ENCODE measurements at regions not wholly inside any gene's neighbourhood (a gene's known extent, or its start where the extent isn't known, plus 50 kb on each side); places are given as distances from the start of the nearest gene placed in this dataset.

DNA sequence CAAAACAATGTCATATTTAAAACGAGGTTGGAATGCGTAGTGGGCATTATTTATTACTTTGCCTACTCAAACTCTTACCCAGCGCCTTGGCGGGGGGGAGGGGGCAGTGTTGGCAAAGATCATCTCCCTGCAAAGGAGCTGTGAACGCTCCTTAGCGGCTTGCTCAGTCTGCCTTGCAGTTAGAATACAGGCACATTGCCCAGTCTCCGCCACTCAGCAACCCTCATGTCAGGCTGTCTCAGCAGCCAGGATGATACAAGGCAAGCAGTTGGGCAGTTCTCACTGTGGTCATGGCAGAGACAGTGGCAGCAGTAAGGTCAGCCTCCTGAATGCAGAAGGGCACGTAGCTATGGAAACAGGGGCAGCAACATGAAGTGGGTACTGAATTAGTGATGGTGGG lies 170.4 kb upstream of the KCNK2 start:
- Histone ChIP-seq H3K4me3 (no peak overlapping the region), H3K4me1 (no peaks in the 10 kb centered on the region), H3K9me3 (no peaks in the 10 kb centered on the region), H3K27me3 (no peaks in the 10 kb centered on the region), H3K36me3 (no peaks in the 10 kb centered on the region), H3K27ac (no peak overlapping the region)
- ATAC-seq (ENCODE audit: low FRiP score in 2 of 2), result no peak
- TF ChIP-seq POLR2AphosphoS5 (IDR thresholded peaks at IDR 0.05), result no peak
- TF ChIP-seq, protein P1, sequence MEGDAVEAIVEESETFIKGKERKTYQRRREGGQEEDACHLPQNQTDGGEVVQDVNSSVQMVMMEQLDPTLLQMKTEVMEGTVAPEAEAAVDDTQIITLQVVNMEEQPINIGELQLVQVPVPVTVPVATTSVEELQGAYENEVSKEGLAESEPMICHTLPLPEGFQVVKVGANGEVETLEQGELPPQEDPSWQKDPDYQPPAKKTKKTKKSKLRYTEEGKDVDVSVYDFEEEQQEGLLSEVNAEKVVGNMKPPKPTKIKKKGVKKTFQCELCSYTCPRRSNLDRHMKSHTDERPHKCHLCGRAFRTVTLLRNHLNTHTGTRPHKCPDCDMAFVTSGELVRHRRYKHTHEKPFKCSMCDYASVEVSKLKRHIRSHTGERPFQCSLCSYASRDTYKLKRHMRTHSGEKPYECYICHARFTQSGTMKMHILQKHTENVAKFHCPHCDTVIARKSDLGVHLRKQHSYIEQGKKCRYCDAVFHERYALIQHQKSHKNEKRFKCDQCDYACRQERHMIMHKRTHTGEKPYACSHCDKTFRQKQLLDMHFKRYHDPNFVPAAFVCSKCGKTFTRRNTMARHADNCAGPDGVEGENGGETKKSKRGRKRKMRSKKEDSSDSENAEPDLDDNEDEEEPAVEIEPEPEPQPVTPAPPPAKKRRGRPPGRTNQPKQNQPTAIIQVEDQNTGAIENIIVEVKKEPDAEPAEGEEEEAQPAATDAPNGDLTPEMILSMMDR (IDR thresholded peaks at IDR 0.05), result no peak
- no peak for TF ChIP-seq EP300 (IDR thresholded peaks at IDR 0.05)
- no peak for TF ChIP-seq POLR2A (IDR thresholded peaks at IDR 0.05)
- no peak for DNase-seq
- 75 to 77% methylated on average over 7 to 8 of the region's 8 CpGs for WGBS, 2 donors

DNA sequence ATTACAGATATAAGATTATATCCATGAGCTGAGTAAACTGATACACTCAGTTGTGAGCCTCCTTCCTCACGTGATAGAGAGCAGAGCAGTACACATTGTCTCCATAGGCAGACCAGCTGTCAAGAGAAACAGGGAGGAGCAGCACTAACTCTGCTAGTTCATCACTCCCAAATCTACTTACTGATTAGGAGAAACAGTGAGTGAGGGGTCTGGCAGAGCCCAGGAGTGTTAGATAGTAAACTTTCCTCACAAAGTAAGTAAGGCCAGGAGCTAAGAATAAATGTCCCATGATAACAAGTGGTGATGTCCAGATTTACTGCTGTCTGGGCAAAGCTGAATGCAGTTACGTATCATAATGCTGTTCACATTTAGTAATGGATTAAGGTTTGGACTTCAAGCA lies 168.6 kb upstream of the KCNK2 start:
- Histone ChIP-seq H3K36me3 (no peaks in the 10 kb centered on the region), H3K4me1 (no peaks in the 10 kb centered on the region), H3K4me3 (no peak overlapping the region), H3K9me3 (no peaks in the 10 kb centered on the region), H3K27ac (no peak overlapping the region), H3K27me3 (no peaks in the 10 kb centered on the region)
- ATAC-seq (ENCODE audit: low FRiP score in 2 of 2), result no peak
- 65 to 68% methylated on average over 2 of the region's 2 CpGs for WGBS, 2 donors
- no peak for DNase-seq
- no peak for TF ChIP-seq POLR2AphosphoS5 (IDR thresholded peaks at IDR 0.05)
- TF ChIP-seq, protein P1 (IDR thresholded peaks at IDR 0.05), result no peak

DNA sequence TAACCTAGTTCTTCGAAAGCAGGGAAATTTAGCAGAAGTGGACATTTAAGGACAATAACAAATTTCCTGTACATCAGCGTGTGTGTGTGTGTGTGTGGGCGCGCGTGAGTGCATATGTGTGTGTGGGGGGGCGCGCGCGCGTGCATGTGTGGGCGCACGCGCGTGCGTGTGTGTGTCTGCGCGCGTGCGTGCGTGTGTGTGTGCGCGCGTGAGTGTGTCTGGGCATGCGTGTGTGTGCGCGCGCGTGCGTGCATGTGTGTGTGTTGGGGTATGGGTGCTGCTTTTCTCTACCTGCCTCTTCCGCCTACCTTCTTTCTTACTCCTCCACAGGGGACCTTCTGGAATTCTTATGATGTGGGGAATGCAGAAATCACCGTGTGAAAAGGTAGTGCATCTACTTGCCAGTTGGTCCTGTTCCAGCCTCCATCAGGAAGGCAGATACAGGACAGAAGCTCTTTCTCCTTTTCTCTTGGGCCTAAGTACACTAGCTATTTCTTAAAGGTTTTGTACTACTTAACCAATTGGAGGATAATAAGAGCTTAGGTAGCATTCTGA lies 165.4 kb upstream of the KCNK2 start:
- H3K27me3 ChIP-seq, result no peaks in the 10 kb centered on the region
- DNase-seq, result peak in 1 of 2 donors; percentile 66
- no peak overlapping the region for H3K4me3 ChIP-seq
- TF ChIP-seq EP300 (IDR thresholded peaks at IDR 0.05) (no peak), POLR2AphosphoS5 (IDR thresholded peaks at IDR 0.05) (no peak), POLR2A (IDR thresholded peaks at IDR 0.05) (no peak)
- TF ChIP-seq, protein P1 (IDR thresholded peaks at IDR 0.05), result no peak
- H3K4me1 ChIP-seq, result no peaks in the 10 kb centered on the region
- no peak overlapping the region for H3K27ac ChIP-seq
- no peaks in the 10 kb centered on the region for H3K36me3 ChIP-seq
- H3K9me3 ChIP-seq, result no peaks in the 10 kb centered on the region
- WGBS, 2 donors, result 85 to 87% methylated on average over 31 of the region's 31 CpGs
- ATAC-seq (ENCODE audit: low FRiP score in 2 of 2), result no peak

DNA sequence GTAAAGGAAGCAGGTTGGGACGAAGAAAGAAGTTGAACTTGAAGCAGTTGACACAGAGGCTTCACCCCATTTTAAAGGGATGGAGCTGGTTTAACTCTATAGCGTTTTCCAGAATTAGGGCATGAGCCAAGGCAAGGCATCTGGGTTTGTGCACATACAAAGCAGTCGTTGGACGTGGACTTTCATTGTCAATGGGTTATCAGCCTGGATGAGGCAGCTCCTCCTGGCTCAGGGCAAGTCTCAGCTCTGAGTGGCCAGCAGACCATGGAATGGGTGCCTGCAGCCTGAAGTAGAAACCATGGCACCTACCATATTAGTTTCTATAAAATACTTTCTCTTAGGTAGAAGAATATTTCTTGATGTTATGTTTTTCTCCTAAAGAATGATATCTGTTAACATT lies 163.8 kb upstream of the KCNK2 start:
- WGBS, 2 donors, result 69 to 74% methylated on average over 4 of the region's 4 CpGs
- H3K9me3 ChIP-seq, result no peaks in the 10 kb centered on the region
- H3K27me3 ChIP-seq, result no peaks in the 10 kb centered on the region
- no peak overlapping the region for H3K4me3 ChIP-seq
- no peak for ATAC-seq (ENCODE audit: low FRiP score in 2 of 2)
- DNase-seq, result no peak
- H3K36me3 ChIP-seq, result no peaks in the 10 kb centered on the region
- H3K4me1 ChIP-seq, result no peaks in the 10 kb centered on the region
- no peak overlapping the region for H3K27ac ChIP-seq
- TF ChIP-seq POLR2AphosphoS5 (IDR thresholded peaks at IDR 0.05) (no peak), EP300 (IDR thresholded peaks at IDR 0.05) (no peak), POLR2A (IDR thresholded peaks at IDR 0.05) (no peak)
- TF ChIP-seq, protein P1 (IDR thresholded peaks at IDR 0.05), result no peak

DNA sequence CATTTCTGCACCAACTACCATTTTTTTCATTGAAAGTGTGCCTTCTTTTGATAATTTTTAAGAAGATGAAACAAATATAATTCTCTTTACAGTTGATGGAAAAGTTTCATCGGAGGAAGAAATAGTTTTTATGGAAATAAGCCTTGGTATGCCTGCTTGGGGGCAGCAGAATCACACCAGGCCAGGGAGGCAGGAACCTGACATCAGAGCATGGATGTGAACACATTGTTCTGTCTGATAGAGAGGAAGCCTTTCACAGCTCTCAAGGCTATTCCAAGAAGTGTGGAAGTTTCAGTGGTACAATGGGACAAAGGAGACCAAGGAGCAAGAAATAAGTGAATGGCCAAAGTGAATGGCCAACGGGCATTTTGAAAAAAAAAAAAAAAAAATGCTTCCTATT lies 162.2 kb upstream of the KCNK2 start:
- ATAC-seq (ENCODE audit: low FRiP score in 2 of 2), result no peak
- 57 to 59% methylated on average over 2 of the region's 2 CpGs for WGBS, 2 donors
- H3K9me3 ChIP-seq, result no peaks in the 10 kb centered on the region
- no peak overlapping the region for H3K27ac ChIP-seq
- no peak for TF ChIP-seq EP300 (IDR thresholded peaks at IDR 0.05)
- TF ChIP-seq, protein P1 (IDR thresholded peaks at IDR 0.05), result no peak
- TF ChIP-seq POLR2AphosphoS5 (IDR thresholded peaks at IDR 0.05), result no peak
- no peak for TF ChIP-seq POLR2A (IDR thresholded peaks at IDR 0.05)
- no peaks in the 10 kb centered on the region for H3K27me3 ChIP-seq
- DNase-seq, result no peak
- H3K4me3 ChIP-seq, result no peak overlapping the region
- H3K4me1 ChIP-seq, result no peaks in the 10 kb centered on the region
- H3K36me3 ChIP-seq, result no peaks in the 10 kb centered on the region
